ENCODE measurements at regions not wholly inside any gene's neighbourhood (a gene's known extent, or its start where the extent isn't known, plus 50 kb on each side); places are given as distances from the start of the nearest gene placed in this dataset.
A peak's percentile ranks its signal among the peaks of the same experiment; 100 is the strongest.

DNA sequence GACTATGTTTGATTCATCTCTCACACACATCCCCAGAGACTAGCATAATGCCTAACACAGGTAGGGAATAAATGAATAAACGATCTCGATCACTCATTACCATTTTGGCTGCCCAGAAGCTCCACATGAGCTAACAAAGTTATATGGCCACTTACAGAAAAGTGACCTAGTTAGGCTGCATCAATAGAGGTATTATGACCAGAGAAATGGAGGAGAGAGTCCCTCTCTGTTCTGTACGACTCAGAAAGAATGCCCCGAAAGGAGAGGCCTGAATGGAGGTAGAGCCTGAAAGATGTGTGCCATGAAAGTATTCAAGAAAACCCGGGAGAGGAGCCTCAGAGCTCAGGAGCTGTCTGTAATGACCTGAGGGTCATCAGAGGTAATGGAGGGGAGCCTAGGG is 208.2 kb upstream of the GRIK3 start:
- DNase-seq = no peak

DNA sequence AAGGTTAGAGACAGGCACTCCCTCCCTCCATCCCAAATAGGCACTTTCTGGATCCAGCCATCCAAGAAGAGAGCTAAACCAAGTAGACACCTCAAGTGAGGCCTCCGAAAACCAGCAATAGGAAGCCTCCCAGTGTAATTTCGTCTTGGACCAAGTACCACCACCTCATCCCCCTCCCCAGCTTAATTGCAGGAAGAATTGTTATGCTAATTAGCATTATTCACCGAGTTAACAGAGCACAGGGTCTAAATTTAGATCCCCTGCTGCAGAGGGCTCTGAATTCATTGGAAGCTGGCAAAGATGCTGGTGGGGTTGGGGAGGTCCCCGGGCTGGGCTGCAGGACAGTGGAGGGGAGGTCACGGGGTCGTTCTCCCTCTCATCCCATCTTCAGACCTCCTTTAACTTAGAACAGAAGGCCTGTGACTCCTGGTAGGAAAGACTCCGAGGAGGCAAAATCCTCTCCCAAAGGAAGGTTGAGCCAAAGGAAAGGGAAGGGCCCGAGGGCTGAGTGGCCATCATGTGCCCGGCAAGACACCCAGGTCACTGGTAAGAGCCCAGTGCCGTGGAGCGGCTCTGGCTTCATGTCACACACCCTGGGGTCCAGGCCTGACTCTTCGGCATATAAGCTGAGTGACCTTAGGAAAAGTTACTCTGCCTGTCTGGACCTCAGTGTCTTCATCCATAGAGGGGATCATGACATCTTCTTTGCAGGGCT is 209.2 kb upstream of the GRIK3 start:
- DNase-seq = no peak

DNA sequence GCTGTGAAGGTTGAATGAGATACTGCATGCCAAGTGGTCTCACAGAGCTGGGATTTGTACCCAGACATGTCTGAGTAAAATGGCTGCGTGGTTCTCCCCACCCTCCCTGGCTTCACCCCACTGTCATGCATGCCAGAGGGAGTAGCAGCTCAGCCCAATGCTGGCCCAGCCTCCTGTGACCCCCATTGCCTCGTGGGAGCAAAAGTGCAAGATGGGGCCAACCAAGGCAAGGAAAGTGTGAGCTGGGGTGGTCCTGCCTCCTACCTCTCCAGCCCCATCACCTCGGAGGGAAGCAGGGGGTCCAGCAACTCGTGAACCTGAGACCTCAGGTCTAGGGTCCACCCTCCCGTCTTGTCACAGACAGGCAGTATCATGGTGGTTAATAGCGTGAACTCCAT is 209.8 kb upstream of the GRIK3 start:
- no peak for DNase-seq

DNA sequence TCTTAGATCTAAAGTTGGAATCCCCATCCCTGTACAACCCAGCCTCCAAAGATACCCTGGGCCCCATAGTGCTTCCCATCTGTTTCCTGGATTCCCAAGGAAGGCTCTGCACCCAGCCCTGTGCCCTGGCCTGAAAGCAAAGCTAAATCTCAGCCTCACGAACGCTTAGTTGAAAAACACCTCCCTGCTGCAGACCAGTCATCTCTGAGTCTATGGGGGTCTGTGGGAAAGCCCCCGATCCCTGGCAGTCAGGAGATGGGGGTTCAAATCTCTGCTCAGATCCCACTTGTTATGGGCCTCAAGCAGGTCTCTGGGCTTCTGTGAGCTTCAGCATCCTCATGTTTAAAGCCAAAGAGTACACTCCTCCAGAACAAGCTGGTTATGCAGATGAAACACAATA is 210.5 kb upstream of the GRIK3 start:
- DNase-seq = no peak

GRCh38 chr1:37246631-37247030 is 212.3 kb upstream of the GRIK3 start:
- no peak for DNase-seq

DNA sequence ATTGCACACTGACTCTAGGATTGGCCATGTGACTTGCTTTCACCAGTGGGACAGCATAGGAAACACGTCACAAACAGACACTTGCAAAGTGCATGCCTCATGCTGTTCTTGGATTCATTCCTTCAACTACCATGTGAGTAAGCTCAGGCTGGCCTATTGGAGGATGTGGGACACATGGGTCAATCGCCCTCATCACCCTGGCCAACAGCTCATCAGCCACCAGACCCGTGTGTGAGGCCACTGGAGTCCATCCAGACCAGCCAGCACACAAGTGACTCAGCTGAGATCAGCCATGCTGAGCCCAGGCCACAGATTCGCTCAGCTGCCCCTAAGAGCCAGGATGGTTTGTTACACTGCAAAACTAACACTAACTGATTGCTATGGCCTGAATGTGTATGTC is 216.1 kb upstream of the GRIK3 start:
- no peak for DNase-seq

GRCh38 chr1:37255136-37255795 is 219.1 kb upstream of the ZC3H12A start:
- DNase-seq = peak; percentile 11

DNA sequence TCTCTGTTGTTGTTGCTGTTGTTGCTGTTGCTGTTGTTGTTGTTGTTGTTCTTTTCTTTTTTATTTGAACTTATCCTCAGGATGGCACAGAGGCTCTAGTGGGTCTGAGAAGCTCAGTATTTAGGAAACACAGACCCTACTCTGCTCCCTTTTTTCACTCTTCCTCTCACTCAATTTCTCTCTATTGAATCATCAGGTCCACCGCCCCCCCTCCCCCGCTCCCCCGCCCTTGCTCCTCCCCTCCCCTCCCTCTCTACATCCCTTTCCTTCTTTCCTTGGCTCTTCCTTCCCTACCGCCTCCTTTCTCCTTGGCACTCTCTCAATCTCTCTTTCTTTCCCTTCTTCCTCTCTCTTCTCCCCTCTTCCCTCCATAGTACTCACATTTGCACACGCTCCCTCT is 218.5 kb upstream of the ZC3H12A start:
- no peak for DNase-seq

DNA sequence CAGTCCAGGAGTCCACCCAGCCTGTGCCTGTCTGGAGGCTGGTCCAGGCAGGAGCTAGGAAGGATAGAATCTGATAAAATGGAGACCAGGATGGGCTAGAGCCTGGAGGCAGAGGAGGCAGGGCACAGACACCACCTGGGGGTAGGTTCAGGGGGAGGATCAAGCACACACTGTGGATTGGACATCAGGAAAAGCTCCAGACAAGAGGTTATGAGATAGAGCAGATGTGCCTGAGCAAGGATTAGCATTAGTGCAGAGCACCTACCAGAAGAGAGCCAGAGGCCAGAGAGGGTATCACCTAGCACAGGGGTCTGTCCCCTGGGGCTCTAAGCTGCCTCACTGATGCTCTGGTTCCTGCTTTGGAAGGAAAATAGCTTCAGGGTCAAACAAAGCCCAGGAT is 216.7 kb upstream of the ZC3H12A start:
- no peak for DNase-seq

- DNase-seq = no peak
Measured at GRCh38 chr1:37258068-37258467, 216.3 kb upstream of the ZC3H12A start.

DNA sequence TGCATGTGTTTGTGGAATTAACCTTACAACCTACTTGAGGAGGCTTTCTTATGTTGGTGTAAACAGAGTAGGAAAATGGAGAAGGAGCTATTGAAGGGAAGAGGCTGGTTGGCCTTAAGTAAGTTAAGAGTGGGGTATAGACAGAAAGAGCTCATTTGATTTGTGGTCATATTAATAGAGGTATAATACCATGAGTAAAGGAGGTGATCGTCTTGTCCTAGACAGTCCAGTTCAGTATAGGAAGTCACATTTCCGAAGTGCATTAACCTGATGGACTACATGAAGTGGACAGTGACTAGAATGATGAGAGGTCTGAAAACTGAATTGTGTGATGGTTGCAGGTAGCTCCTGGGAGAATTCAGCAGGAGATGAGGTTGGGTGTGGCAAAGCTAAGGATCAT is 215.4 kb upstream of the ZC3H12A start:
- no peak for DNase-seq

- DNase-seq = no peak
Measured at GRCh38 chr1:37261129-37261528, 213.3 kb upstream of the ZC3H12A start.

DNA sequence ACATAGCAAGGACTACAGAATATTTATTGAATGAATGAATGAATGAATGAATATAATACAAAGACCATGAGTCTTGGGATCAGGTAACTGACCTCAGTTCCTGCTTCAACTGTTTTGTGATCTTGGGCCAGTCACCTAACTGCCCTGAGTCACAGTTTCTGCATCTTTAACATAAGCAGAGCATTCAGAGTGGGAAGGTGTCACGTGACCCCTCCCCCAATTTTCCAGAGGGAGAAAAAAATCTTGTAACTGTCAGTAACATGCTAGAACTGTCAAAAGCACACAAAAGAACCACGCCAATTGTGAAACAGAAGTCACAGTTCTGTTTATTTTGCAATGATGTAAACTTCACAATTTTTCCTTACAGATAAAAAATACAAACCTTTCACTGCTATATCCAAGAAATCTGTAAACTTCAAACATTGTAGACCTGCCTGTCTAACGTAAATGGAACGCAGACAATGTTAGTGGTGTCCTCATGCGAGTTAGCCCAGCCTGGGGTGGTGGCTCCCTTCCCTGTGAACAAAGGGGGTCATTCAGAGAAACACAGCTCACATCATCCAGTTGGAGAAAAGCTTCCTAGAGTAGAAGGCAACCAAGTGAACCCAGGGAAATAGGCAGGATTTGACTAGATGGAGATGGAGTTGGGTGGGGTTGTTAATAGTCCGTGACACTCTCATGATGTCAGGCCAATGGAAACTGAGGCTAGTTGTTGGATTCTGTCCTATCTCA is 211.8 kb upstream of the ZC3H12A start:
- no peak for DNase-seq

DNA sequence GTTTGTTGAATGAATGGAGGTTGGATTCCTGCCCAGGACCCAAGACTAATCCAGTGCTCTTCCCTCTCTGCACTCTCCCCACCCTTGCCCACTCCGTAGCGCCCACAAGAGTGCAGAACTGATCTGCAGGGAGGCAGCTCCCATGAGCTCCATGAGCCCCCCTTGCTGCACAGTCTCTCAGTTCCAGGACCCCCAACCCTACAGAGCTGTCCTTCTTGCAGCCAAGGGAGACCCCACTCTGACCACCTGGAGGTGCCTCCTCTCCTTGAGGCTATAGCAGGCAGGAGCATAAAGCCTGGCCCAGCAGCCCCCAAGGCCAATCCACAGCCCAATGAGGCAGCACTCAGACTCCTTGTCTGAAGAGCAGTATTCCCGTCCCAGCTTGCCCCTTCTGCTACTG is 209.2 kb upstream of the ZC3H12A start:
- no peak for DNase-seq

DNA sequence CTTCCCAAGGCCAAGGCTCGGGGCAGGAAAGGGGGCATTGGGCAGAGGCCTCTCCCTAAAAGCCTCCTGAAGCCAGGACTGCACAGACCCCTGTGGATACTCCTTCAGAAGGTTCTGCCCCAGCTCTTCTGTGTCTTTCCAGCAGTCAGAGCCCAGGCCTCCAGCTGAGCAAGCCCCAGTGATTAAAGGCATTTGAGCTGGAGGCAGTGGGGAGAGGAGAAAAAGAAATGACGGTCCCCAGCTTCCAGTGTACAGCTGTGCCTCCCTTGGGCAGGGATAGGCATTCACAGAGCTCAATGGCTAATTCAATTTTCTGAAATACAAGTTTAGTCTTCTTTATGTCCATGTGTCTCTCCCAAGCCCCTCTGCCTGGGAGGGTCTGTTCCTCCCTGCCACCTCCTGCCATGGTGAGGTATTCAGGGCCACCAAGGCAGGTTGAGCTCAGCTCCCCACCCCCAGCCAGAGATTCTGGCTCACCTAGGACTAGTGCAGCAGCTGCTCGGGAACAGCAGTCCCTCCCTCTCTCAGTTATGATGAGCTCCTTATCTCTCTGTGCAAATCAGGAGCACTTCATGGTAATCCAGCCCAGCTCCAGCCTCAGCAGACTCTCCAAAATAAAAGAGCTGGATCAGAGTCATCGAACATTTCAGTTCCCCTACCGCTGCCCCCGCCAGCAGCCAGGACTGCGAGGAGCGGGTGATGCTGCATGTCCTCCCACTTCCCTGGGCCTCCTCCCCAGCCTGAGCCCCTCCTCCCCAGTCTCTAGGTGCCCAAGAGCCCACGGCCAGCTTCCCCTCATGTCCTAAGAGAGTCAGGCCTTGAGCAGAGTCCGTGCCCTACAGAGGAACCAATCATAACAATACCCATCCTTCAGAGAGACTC is 208.4 kb upstream of the ZC3H12A start:
- no peak for DNase-seq

DNA sequence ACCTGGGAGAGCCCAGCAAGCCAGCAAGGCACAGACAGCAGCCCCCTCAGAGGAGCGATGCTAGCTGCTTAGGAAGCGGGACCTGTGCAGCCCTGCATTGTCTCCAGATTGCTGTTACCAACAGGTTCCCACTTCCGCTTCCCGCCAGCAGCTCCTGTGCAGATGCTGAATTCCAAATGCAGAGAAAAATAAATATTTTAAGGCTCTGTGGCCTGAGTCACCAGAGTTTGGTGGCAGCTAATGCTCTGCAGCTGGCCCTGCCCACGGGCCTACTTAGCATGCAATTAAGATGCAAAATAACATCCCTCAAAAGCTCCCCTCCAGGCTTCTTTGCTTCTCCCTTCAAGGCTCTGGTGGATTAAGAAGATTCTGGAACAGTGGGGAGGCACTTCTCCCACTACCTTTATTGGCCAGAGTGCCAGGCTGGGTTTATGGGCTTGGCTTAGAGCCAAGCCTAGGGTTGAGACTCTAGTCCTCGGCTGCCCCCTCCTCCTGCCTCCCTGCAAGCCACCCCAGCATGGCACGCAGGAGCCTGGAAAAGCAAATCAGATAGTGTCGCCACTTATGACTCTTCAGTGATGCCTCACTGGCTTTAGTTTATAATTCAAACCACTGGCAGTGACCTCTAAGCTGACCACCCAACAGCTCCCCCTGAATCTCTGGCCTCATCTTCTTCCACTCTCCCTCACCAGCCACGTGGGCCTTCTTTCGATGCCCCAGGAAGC is 207.1 kb upstream of the ZC3H12A start:
- no peak for DNase-seq

- no peak for DNase-seq
Measured at GRCh38 chr1:37270639-37271038, 203.7 kb upstream of the ZC3H12A start.

DNA sequence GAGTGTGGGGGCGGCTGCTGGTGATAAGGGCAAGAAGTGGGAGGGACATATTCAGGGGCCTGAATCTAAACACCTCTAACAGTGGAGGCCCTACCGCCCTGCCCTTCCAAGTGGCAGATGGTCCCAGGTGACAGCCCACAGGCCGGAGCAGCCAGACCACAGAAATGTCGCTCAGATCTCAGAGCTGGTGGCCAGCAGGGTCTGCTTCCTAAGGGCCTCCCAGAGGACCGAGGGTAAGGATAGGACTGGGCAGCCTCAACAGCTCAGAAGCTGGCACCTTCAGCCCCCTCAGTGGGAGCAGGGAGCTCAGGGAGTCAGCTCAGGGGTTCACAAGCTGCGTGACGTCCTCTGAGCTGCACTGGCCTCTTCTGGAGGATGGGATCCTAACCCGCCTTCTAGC is 201.8 kb upstream of the ZC3H12A start:
- DNase-seq = no peak

DNA sequence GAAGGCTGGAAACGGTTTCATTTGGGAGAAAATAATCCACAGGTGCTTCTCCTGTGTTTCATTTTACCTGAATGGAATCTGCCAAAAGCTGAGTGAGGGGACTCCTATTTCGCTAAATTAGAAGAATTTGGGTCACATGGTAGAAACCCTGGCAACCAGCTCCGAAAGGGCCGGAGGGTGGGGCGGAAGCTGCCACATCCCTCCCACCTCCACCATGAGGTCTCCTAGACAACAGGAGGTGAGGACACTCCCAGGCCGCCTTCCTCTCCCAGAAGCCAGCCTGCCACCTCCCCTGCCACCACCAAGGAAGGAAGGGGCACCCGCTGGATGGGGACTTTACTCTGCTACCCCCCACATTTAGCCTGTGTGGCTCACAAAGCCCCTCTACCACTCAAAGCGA is 199.9 kb upstream of the ZC3H12A start:
- DNase-seq = no peak

DNA sequence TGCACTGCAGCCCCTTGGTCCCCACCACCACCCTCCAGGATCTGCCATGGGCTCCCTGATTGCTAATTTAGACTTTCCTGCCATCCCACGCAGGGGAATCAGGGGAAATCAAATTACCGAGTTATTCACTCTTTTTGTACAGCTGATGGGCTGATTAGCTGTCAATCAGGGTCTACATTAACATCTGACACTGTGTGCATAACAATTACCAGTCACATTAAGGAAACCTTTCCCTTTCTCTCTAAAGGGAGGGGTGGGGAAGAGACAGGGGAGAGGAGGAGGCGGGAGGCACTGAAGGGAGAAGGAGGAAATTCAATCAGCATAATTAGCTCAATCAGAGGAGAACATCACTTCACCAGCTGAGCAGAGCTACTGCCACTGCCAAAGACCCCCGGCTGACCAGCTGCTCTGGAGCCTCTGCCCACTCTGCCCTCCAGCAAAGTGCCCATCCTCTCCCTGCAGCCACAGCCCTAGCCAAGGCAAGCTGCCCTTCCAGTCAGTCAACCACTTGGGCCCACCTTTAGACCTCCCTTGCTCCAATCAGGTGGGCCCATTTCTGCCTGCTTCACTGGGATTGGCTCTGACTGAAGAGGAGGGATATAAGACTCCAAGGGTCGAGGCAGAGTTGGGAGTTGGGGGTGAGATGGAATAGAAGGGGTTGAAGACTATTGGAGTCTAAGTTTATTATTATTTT is 199.3 kb upstream of the ZC3H12A start:
- no peak for DNase-seq

- DNase-seq = no peak
Measured at GRCh38 chr1:37277366-37277765, 197.0 kb upstream of the ZC3H12A start.

DNA sequence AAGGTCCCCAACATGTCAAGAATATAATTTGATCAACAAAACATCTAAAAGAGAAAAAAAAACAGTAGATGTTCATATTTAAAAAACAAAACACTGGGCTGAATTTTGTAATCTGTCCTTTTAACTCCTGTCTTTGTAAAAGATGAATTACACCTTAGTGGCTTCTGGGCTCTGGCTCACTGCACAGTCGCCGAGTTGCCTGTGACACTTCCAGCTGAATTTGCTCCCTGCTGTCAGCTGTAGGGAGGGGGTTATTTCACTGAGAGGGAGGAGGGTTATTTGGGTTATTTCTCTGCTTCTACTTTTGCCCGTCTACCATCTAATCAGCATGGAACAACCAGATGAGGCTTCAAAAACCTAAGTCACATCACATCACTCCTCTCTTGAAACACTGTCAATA is 193.0 kb upstream of the ZC3H12A start:
- no peak for DNase-seq
